Loucy (cell line): ENCODE measurements at regions not wholly inside any gene's neighbourhood (a gene's known extent, or its start where the extent isn't known, plus 50 kb on each side); places are given as distances from the start of the nearest gene placed in this dataset.

ENCODE experiments used
- H2AFZ ChIP-seq: fragments of 200-600 bp; sonication (generic); 2 replicates; pipeline ENCODE4 v1.6.0; 2016; ENCODE audit warnings: antibody characterized with exemption, mild to moderate bottlenecking, low read length, moderate library complexity
- H3F3A ChIP-seq: fragments of 200-600 bp; 2 replicates; pipeline ENCODE4 v1.6.0; 2016; ENCODE audit warnings: antibody characterized with exemption, low read depth, mild to moderate bottlenecking
- H3K27me3 ChIP-seq: fragments of 200-600 bp; sonication (generic); 2 replicates; pipeline ENCODE4 v1.6.1; 2014; ENCODE audit warnings: low read length, mild to moderate bottlenecking; ENCODE audit not compliant: insufficient read depth, poor library complexity, severe bottlenecking
- H3K36me3 ChIP-seq: fragments of 200-600 bp; sonication (generic); 2 replicates; pipeline ENCODE4 v1.6.1; 2016; ENCODE audit warnings: low read length; ENCODE audit not compliant: insufficient read depth
- H3K4me1 ChIP-seq: fragments of 200-600 bp; sonication (generic); 2 replicates; pipeline ENCODE4 v1.5.1; 2014; ENCODE audit warnings: low read length, mild to moderate bottlenecking; ENCODE audit not compliant: insufficient read depth, poor library complexity, severe bottlenecking
- H3K4me2 ChIP-seq: fragments of 200-600 bp; sonication (generic); 2 replicates; pipeline ENCODE4 v1.6.0; 2014; ENCODE audit warnings: antibody characterized with exemption, low read length, low read depth, mild to moderate bottlenecking; ENCODE audit not compliant: poor library complexity, severe bottlenecking
- H3K4me3 ChIP-seq: fragments of 200-600 bp; sonication (generic); 2 replicates; pipeline ENCODE4 v1.5.1; 2014; ENCODE audit warnings: low read length, mild to moderate bottlenecking, mixed read lengths; ENCODE audit not compliant: poor library complexity, severe bottlenecking
- H3K79me2 ChIP-seq: fragments of 200-600 bp; sonication (generic); 2 replicates; pipeline ENCODE4 v1.6.1; 2014; ENCODE audit warnings: low read length; ENCODE audit not compliant: insufficient read depth
- H3K9ac ChIP-seq: fragments of 200-600 bp; sonication (generic); 2 replicates; pipeline ENCODE4 v1.6.0; 2014; ENCODE audit warnings: mild to moderate bottlenecking, low read depth, low read length, moderate library complexity; ENCODE audit not compliant: poor library complexity, severe bottlenecking
- H3K9me2 ChIP-seq: fragments of 200-600 bp; sonication (generic); replicated peaks from 2 replicates; pipeline ENCODE4 v1.6.1; 2016; ENCODE audit warnings: low read depth, low read length, mixed read lengths
- H3K9me3 ChIP-seq: fragments of 200-600 bp; sonication (generic); 2 replicates; pipeline ENCODE4 v1.6.1; 2014; ENCODE audit warnings: mild to moderate bottlenecking, antibody characterized with exemption, low read length, low read depth; ENCODE audit not compliant: insufficient read depth
- H4K20me1 ChIP-seq: fragments of 200-600 bp; sonication (generic); 2 replicates; pipeline ENCODE4 v1.6.0; 2014; ENCODE audit warnings: antibody characterized with exemption, low read length, mild to moderate bottlenecking; ENCODE audit not compliant: insufficient read depth, poor library complexity, severe bottlenecking
- CTCF ChIP-seq: fragments of 200-600 bp; sonication (generic); conservative IDR thresholded peaks from 2 replicates; pipeline ENCODE4 v1.5.1; 2014; ENCODE audit warnings: mild to moderate bottlenecking, antibody characterized with exemption, low read length
- EZH2phosphoT487 ChIP-seq: fragments of 200-600 bp; IDR thresholded peaks from 2 replicates; pipeline ENCODE4 v1.6.1; 2018; ENCODE audit warnings: antibody characterized with exemption, mild to moderate bottlenecking, moderate library complexity, borderline replicate concordance

GRCh38 chr11:21659961-21660360, 532.9 kb upstream of the ANO5 start:
- H3K79me2 ChIP-seq, result no peaks in the 10 kb centered on the region
- H3K9me3 ChIP-seq, result no peaks in the 10 kb centered on the region
- H3K9me2 ChIP-seq, result no peaks in the 10 kb centered on the region
- H4K20me1 ChIP-seq, result no peaks in the 10 kb centered on the region
- no peaks in the 10 kb centered on the region for H3F3A ChIP-seq
- H3K9ac ChIP-seq, result no peak overlapping the region
- TF ChIP-seq EZH2phosphoT487 (no peak), CTCF (no peak)
- no peaks in the 10 kb centered on the region for H3K4me1 ChIP-seq
- no peaks in the 10 kb centered on the region for H3K36me3 ChIP-seq
- no peak overlapping the region for H2AFZ ChIP-seq
- H3K4me2 ChIP-seq, result no peak overlapping the region
- no peak overlapping the region for H3K4me3 ChIP-seq
- no peaks in the 10 kb centered on the region for H3K27me3 ChIP-seq

GRCh38 chr11:21675049-21675616, 517.8 kb upstream of the ANO5 start:
- TF ChIP-seq CTCF (no peak), EZH2phosphoT487 (no peak)
- Histone ChIP-seq H3K9me2 (no peaks in the 10 kb centered on the region), H3K4me1 (no peaks in the 10 kb centered on the region), H3K27me3 (no peaks in the 10 kb centered on the region), H3K79me2 (no peaks in the 10 kb centered on the region), H3F3A (no peaks in the 10 kb centered on the region), H3K36me3 (no peaks in the 10 kb centered on the region), H3K4me2 (no peak overlapping the region), H4K20me1 (no peaks in the 10 kb centered on the region), H3K9me3 (no peaks in the 10 kb centered on the region; the same call in 1 of the 2 replicates), H3K4me3 (no peak overlapping the region), H3K9ac (no peak overlapping the region), H2AFZ (no peak overlapping the region)

- Histone ChIP-seq H3K9ac (no peak overlapping the region), H4K20me1 (no peaks in the 10 kb centered on the region), H3K9me3 (no peaks in the 10 kb centered on the region), H3K4me1 (no peaks in the 10 kb centered on the region), H3K4me3 (no peak overlapping the region), H3K9me2 (no peaks in the 10 kb centered on the region), H3K79me2 (no peaks in the 10 kb centered on the region), H3K36me3 (no peaks in the 10 kb centered on the region), H3K27me3 (no peaks in the 10 kb centered on the region), H3K4me2 (no peak overlapping the region), H3F3A (no peaks in the 10 kb centered on the region), H2AFZ (no peak overlapping the region)
- TF ChIP-seq EZH2phosphoT487, result no peak
- TF ChIP-seq CTCF, result no peak
These were observed 505.2 kb upstream of the ANO5 start for GRCh38 chr11:21687643-21688042.
